ENCODE measurements at regions not wholly inside any gene's neighbourhood (a gene's known extent, or its start where the extent isn't known, plus 50 kb on each side); places are given as distances from the start of the nearest gene placed in this dataset.

GRCh38 chr15:36254426-36254825 is 325.0 kb upstream of the CDIN1 start:
- H3K4me1 ChIP-seq (ENCODE audit: control insufficient read depth, insufficient read depth, low read length), result no peaks in the 10 kb centered on the region
- H3K36me3 ChIP-seq (ENCODE audit: control insufficient read depth, insufficient read depth, low read length, severe bottlenecking), result no peaks in the 10 kb centered on the region
- no peaks in the 10 kb centered on the region for H3K27me3 ChIP-seq (replicated peaks; ENCODE audit: control insufficient read depth, insufficient read depth, low read length)
- H3K9me3 ChIP-seq (ENCODE audit: control insufficient read depth, low read length), result no peaks in the 10 kb centered on the region
- H3K9ac ChIP-seq (ENCODE audit: low read length), result no peak overlapping the region
- H3K4me3 ChIP-seq (ENCODE audit: low read length), result no peak overlapping the region
- no peak for DNase-seq (ENCODE audit: low read depth)

- Histone ChIP-seq H3K9me3 (ENCODE audit: control insufficient read depth, low read length) (no peaks in the 10 kb centered on the region), H3K4me1 (ENCODE audit: control insufficient read depth, insufficient read depth, low read length) (no peaks in the 10 kb centered on the region), H3K4me3 (ENCODE audit: low read length) (no peak overlapping the region), H3K9ac (ENCODE audit: low read length) (no peak overlapping the region), H3K36me3 (ENCODE audit: control insufficient read depth, insufficient read depth, low read length, severe bottlenecking) (no peaks in the 10 kb centered on the region), H3K27me3 (replicated peaks; ENCODE audit: control insufficient read depth, insufficient read depth, low read length) (no peaks in the 10 kb centered on the region)
- DNase-seq (ENCODE audit: low read depth), result no peak
Measured at GRCh38 chr15:36256404-36256807, 323.0 kb upstream of the CDIN1 start.

GRCh38 chr15:36263666-36264065 is 315.8 kb upstream of the CDIN1 start:
- Histone ChIP-seq H3K36me3 (ENCODE audit: control insufficient read depth, insufficient read depth, low read length, severe bottlenecking) (no peaks in the 10 kb centered on the region), H3K4me3 (ENCODE audit: low read length) (no peak overlapping the region), H3K9ac (ENCODE audit: low read length) (no peak overlapping the region), H3K9me3 (ENCODE audit: control insufficient read depth, low read length) (no peaks in the 10 kb centered on the region), H3K27me3 (replicated peaks; ENCODE audit: control insufficient read depth, insufficient read depth, low read length) (no peaks in the 10 kb centered on the region), H3K4me1 (ENCODE audit: control insufficient read depth, insufficient read depth, low read length) (peaks cover 9% of the 10 kb centered on the region)
- DNase-seq (ENCODE audit: low read depth), result no peak

GRCh38 chr15:36265422-36265821 is 314.0 kb upstream of the CDIN1 start:
- H3K9ac ChIP-seq (ENCODE audit: low read length), result no peak overlapping the region
- peaks cover 9% of the 10 kb centered on the region for H3K4me1 ChIP-seq (ENCODE audit: control insufficient read depth, insufficient read depth, low read length)
- H3K4me3 ChIP-seq (ENCODE audit: low read length), result no peak overlapping the region
- DNase-seq (ENCODE audit: low read depth), result no peak
- no peaks in the 10 kb centered on the region for H3K27me3 ChIP-seq (replicated peaks; ENCODE audit: control insufficient read depth, insufficient read depth, low read length)
- H3K36me3 ChIP-seq (ENCODE audit: control insufficient read depth, insufficient read depth, low read length, severe bottlenecking), result no peaks in the 10 kb centered on the region
- H3K9me3 ChIP-seq (ENCODE audit: control insufficient read depth, low read length), result no peaks in the 10 kb centered on the region

GRCh38 chr15:36271048-36271447 is 308.4 kb upstream of the CDIN1 start:
- Histone ChIP-seq H3K4me1 (ENCODE audit: control insufficient read depth, insufficient read depth, low read length) (no peaks in the 10 kb centered on the region), H3K4me3 (ENCODE audit: low read length) (no peak overlapping the region), H3K36me3 (ENCODE audit: control insufficient read depth, insufficient read depth, low read length, severe bottlenecking) (no peaks in the 10 kb centered on the region), H3K9me3 (ENCODE audit: control insufficient read depth, low read length) (no peaks in the 10 kb centered on the region), H3K9ac (ENCODE audit: low read length) (no peak overlapping the region), H3K27me3 (replicated peaks; ENCODE audit: control insufficient read depth, insufficient read depth, low read length) (no peaks in the 10 kb centered on the region)
- no peak for DNase-seq (ENCODE audit: low read depth)

- no peaks in the 10 kb centered on the region for H3K27me3 ChIP-seq (replicated peaks; ENCODE audit: control insufficient read depth, insufficient read depth, low read length)
- no peak for DNase-seq (ENCODE audit: low read depth)
- H3K4me1 ChIP-seq (ENCODE audit: control insufficient read depth, insufficient read depth, low read length), result no peaks in the 10 kb centered on the region
- H3K9ac ChIP-seq (ENCODE audit: low read length), result no peak overlapping the region
- H3K36me3 ChIP-seq (ENCODE audit: control insufficient read depth, insufficient read depth, low read length, severe bottlenecking), result no peaks in the 10 kb centered on the region
- H3K4me3 ChIP-seq (ENCODE audit: low read length), result no peak overlapping the region
- peaks cover 25% of the 10 kb centered on the region for H3K9me3 ChIP-seq (ENCODE audit: control insufficient read depth, low read length)
Measured at GRCh38 chr15:36275656-36276055, 303.8 kb upstream of the CDIN1 start.

- H3K36me3 ChIP-seq (ENCODE audit: control insufficient read depth, insufficient read depth, low read length, severe bottlenecking), result no peaks in the 10 kb centered on the region
- DNase-seq (ENCODE audit: low read depth), result no peak
- H3K9me3 ChIP-seq (ENCODE audit: control insufficient read depth, low read length), result peaks cover 25% of the 10 kb centered on the region
- H3K9ac ChIP-seq (ENCODE audit: low read length), result no peak overlapping the region
- peak overlapping the region; percentile 18 for H3K4me3 ChIP-seq (ENCODE audit: low read length)
- no peaks in the 10 kb centered on the region for H3K27me3 ChIP-seq (replicated peaks; ENCODE audit: control insufficient read depth, insufficient read depth, low read length)
- no peaks in the 10 kb centered on the region for H3K4me1 ChIP-seq (ENCODE audit: control insufficient read depth, insufficient read depth, low read length)
Measured at GRCh38 chr15:36278219-36278618, 301.2 kb upstream of the CDIN1 start.

GRCh38 chr15:36282821-36283220 is 296.6 kb upstream of the CDIN1 start:
- H3K4me1 ChIP-seq (ENCODE audit: control insufficient read depth, insufficient read depth, low read length), result no peaks in the 10 kb centered on the region
- H3K36me3 ChIP-seq (ENCODE audit: control insufficient read depth, insufficient read depth, low read length, severe bottlenecking), result no peaks in the 10 kb centered on the region
- peaks cover 12% of the 10 kb centered on the region for H3K9me3 ChIP-seq (ENCODE audit: control insufficient read depth, low read length)
- no peak overlapping the region for H3K9ac ChIP-seq (ENCODE audit: low read length)
- no peak overlapping the region for H3K4me3 ChIP-seq (ENCODE audit: low read length)
- DNase-seq (ENCODE audit: low read depth), result no peak
- no peaks in the 10 kb centered on the region for H3K27me3 ChIP-seq (replicated peaks; ENCODE audit: control insufficient read depth, insufficient read depth, low read length)

- no peaks in the 10 kb centered on the region for H3K9me3 ChIP-seq (ENCODE audit: control insufficient read depth, low read length)
- H3K4me3 ChIP-seq (ENCODE audit: low read length), result no peak overlapping the region
- no peak overlapping the region for H3K9ac ChIP-seq (ENCODE audit: low read length)
- no peaks in the 10 kb centered on the region for H3K4me1 ChIP-seq (ENCODE audit: control insufficient read depth, insufficient read depth, low read length)
- H3K27me3 ChIP-seq (replicated peaks; ENCODE audit: control insufficient read depth, insufficient read depth, low read length), result no peaks in the 10 kb centered on the region
- no peaks in the 10 kb centered on the region for H3K36me3 ChIP-seq (ENCODE audit: control insufficient read depth, insufficient read depth, low read length, severe bottlenecking)
- no peak for DNase-seq (ENCODE audit: low read depth)
Measured at GRCh38 chr15:36284911-36285310, 294.5 kb upstream of the CDIN1 start.

- Histone ChIP-seq H3K27me3 (replicated peaks; ENCODE audit: control insufficient read depth, insufficient read depth, low read length) (no peaks in the 10 kb centered on the region), H3K36me3 (ENCODE audit: control insufficient read depth, insufficient read depth, low read length, severe bottlenecking) (no peaks in the 10 kb centered on the region), H3K9ac (ENCODE audit: low read length) (no peak overlapping the region), H3K9me3 (ENCODE audit: control insufficient read depth, low read length) (no peaks in the 10 kb centered on the region), H3K4me3 (ENCODE audit: low read length) (no peak overlapping the region), H3K4me1 (ENCODE audit: control insufficient read depth, insufficient read depth, low read length) (no peaks in the 10 kb centered on the region)
- no peak for DNase-seq (ENCODE audit: low read depth)
Measured at GRCh38 chr15:36291501-36291900, 287.9 kb upstream of the CDIN1 start.

- H3K9me3 ChIP-seq (ENCODE audit: control insufficient read depth, low read length), result no peaks in the 10 kb centered on the region
- no peaks in the 10 kb centered on the region for H3K4me1 ChIP-seq (ENCODE audit: control insufficient read depth, insufficient read depth, low read length)
- no peak overlapping the region for H3K9ac ChIP-seq (ENCODE audit: low read length)
- no peak for DNase-seq (ENCODE audit: low read depth)
- H3K4me3 ChIP-seq (ENCODE audit: low read length), result no peak overlapping the region
- no peaks in the 10 kb centered on the region for H3K27me3 ChIP-seq (replicated peaks; ENCODE audit: control insufficient read depth, insufficient read depth, low read length)
- H3K36me3 ChIP-seq (ENCODE audit: control insufficient read depth, insufficient read depth, low read length, severe bottlenecking), result no peaks in the 10 kb centered on the region
Measured at GRCh38 chr15:36294359-36294758, 285.1 kb upstream of the CDIN1 start.

GRCh38 chr15:36301947-36302346 is 277.5 kb upstream of the CDIN1 start:
- Histone ChIP-seq H3K27me3 (replicated peaks; ENCODE audit: control insufficient read depth, insufficient read depth, low read length) (no peaks in the 10 kb centered on the region), H3K36me3 (ENCODE audit: control insufficient read depth, insufficient read depth, low read length, severe bottlenecking) (no peaks in the 10 kb centered on the region), H3K9me3 (ENCODE audit: control insufficient read depth, low read length) (no peaks in the 10 kb centered on the region), H3K4me3 (ENCODE audit: low read length) (no peak overlapping the region), H3K4me1 (ENCODE audit: control insufficient read depth, insufficient read depth, low read length) (no peaks in the 10 kb centered on the region), H3K9ac (ENCODE audit: low read length) (no peak overlapping the region)
- no peak for DNase-seq (ENCODE audit: low read depth)
